ENCODE measurements at regions not wholly inside any gene's neighbourhood (a gene's known extent, or its start where the extent isn't known, plus 50 kb on each side); places are given as distances from the start of the nearest gene placed in this dataset.

- Histone ChIP-seq H3K27ac (ENCODE audit: low read depth, low read length) (no peak overlapping the region), H3K36me3 (ENCODE audit: insufficient read depth, low read length) (no peaks in the 10 kb centered on the region), H3K4me3 (ENCODE audit: low read length in 2 of 2) (no peak overlapping the region), H3K4me1 (ENCODE audit: insufficient read depth, low read length) (no peaks in the 10 kb centered on the region), H3K9me3 (ENCODE audit: control insufficient read depth in 1 of 2, low read length in 2 of 2) (no peaks in the 10 kb centered on the region), H3K27me3 (ENCODE audit: insufficient read depth, low read length) (no peaks in the 10 kb centered on the region)
- DNase-seq = no peak
- POLR2A ChIA-PET (ENCODE audit: partially characterized antibody) = no interaction called here
- Mint-ChIP-seq H3K4me1 (no peaks in the 10 kb centered on the region), H3K27me3 (peaks cover 0 to 1% of the 10 kb centered on the region in 2 donors), H3K36me3 (no peaks in the 10 kb centered on the region), H3K4me3 (no peak overlapping the region), H3K27ac (no peak overlapping the region), H3K9me3 (peaks cover 0 to 5% (median under 1%) of the 10 kb centered on the region in 8 donors)
- intact Hi-C loops (cut with micrococcal nuclease) = no loop called here
- CTCF ChIA-PET (ENCODE audit: partially characterized antibody) = no interaction called here
These were observed 108.4 kb upstream of the NREP start for GRCh38 chr5:111865356-111865755.

- Mint-ChIP-seq H3K27ac (no peak overlapping the region), H3K4me3 (no peak overlapping the region), H3K36me3 (no peaks in the 10 kb centered on the region), H3K4me1 (no peaks in the 10 kb centered on the region), H3K27me3 (peaks cover 0 to 3% of the 10 kb centered on the region in 2 donors), H3K9me3 (peaks cover 0 to 5% (median 2%) of the 10 kb centered on the region in 8 donors)
- Histone ChIP-seq H3K4me3 (ENCODE audit: low read length in 2 of 2) (no peak overlapping the region), H3K27me3 (ENCODE audit: insufficient read depth, low read length) (no peaks in the 10 kb centered on the region), H3K9me3 (ENCODE audit: control insufficient read depth in 1 of 2, low read length in 2 of 2) (no peaks in the 10 kb centered on the region), H3K4me1 (ENCODE audit: insufficient read depth, low read length) (no peaks in the 10 kb centered on the region), H3K36me3 (ENCODE audit: insufficient read depth, low read length) (no peaks in the 10 kb centered on the region), H3K27ac (ENCODE audit: low read depth, low read length) (no peak overlapping the region)
- intact Hi-C loops (cut with micrococcal nuclease) = no loop called here
- DNase-seq = no peak
- ChIA-PET CTCF (ENCODE audit: partially characterized antibody) (no interaction called here), POLR2A (ENCODE audit: partially characterized antibody) (no interaction called here)
These were observed 106.8 kb upstream of the NREP start for GRCh38 chr5:111863801-111864200.

GRCh38 chr5:111859533-111860270 lies 102.7 kb upstream of the NREP start:
- no peaks in the 10 kb centered on the region for H3K4me1 ChIP-seq (ENCODE audit: insufficient read depth, low read length)
- ChIA-PET POLR2A (ENCODE audit: partially characterized antibody) (no interaction called here), CTCF (ENCODE audit: partially characterized antibody) (no interaction called here)
- Mint-ChIP-seq H3K27ac (no peak overlapping the region), H3K4me3 (no peak overlapping the region), H3K9me3 (peaks cover 0 to 5% (median under 1%) of the 10 kb centered on the region in 8 donors), H3K36me3 (no peaks in the 10 kb centered on the region), H3K4me1 (no peaks in the 10 kb centered on the region), H3K27me3 (peaks cover 0 to 5% of the 10 kb centered on the region in 2 donors)
- H3K27me3 ChIP-seq (ENCODE audit: insufficient read depth, low read length) = no peaks in the 10 kb centered on the region
- no peak overlapping the region for H3K27ac ChIP-seq (ENCODE audit: low read depth, low read length)
- no peaks in the 10 kb centered on the region for H3K9me3 ChIP-seq (ENCODE audit: control insufficient read depth in 1 of 2, low read length in 2 of 2)
- no peak overlapping the region for H3K4me3 ChIP-seq (ENCODE audit: low read length in 2 of 2)
- no peak for DNase-seq
- no peaks in the 10 kb centered on the region for H3K36me3 ChIP-seq (ENCODE audit: insufficient read depth, low read length)
- intact Hi-C loops (cut with micrococcal nuclease) = no loop called here

- intact Hi-C loops (cut with micrococcal nuclease) = no loop called here
- no peaks in the 10 kb centered on the region for H3K4me1 ChIP-seq (ENCODE audit: insufficient read depth, low read length)
- H3K27me3 ChIP-seq (ENCODE audit: insufficient read depth, low read length) = no peaks in the 10 kb centered on the region
- no peaks in the 10 kb centered on the region for H3K36me3 ChIP-seq (ENCODE audit: insufficient read depth, low read length)
- Mint-ChIP-seq H3K27ac (no peak overlapping the region), H3K9me3 (peaks cover 0 to 5% (median under 1%) of the 10 kb centered on the region in 8 donors), H3K4me1 (no peaks in the 10 kb centered on the region), H3K36me3 (no peaks in the 10 kb centered on the region), H3K27me3 (peaks cover 0 to 5% of the 10 kb centered on the region in 2 donors), H3K4me3 (no peak overlapping the region)
- no peaks in the 10 kb centered on the region for H3K9me3 ChIP-seq (ENCODE audit: control insufficient read depth in 1 of 2, low read length in 2 of 2)
- H3K4me3 ChIP-seq (ENCODE audit: low read length in 2 of 2) = no peak overlapping the region
- no peak for DNase-seq
- ChIA-PET CTCF (ENCODE audit: partially characterized antibody) (no interaction called here), POLR2A (ENCODE audit: partially characterized antibody) (no interaction called here)
- H3K27ac ChIP-seq (ENCODE audit: low read depth, low read length) = no peak overlapping the region
These were observed 102.0 kb upstream of the NREP start for GRCh38 chr5:111859031-111859430.

- Histone ChIP-seq H3K27me3 (ENCODE audit: insufficient read depth, low read length) (no peaks in the 10 kb centered on the region), H3K9me3 (ENCODE audit: control insufficient read depth in 1 of 2, low read length in 2 of 2) (no peaks in the 10 kb centered on the region), H3K4me1 (ENCODE audit: insufficient read depth, low read length) (no peaks in the 10 kb centered on the region), H3K36me3 (ENCODE audit: insufficient read depth, low read length) (no peaks in the 10 kb centered on the region), H3K4me3 (ENCODE audit: low read length in 2 of 2) (no peak overlapping the region), H3K27ac (ENCODE audit: low read depth, low read length) (no peak overlapping the region)
- no peak for DNase-seq
- ChIA-PET POLR2A (ENCODE audit: partially characterized antibody) (no interaction called here), CTCF (ENCODE audit: partially characterized antibody) (no interaction called here)
- Mint-ChIP-seq H3K36me3 (no peaks in the 10 kb centered on the region), H3K4me3 (no peak overlapping the region), H3K27me3 (peaks cover 0 to 3% of the 10 kb centered on the region in 2 donors), H3K27ac (no peak overlapping the region), H3K4me1 (no peaks in the 10 kb centered on the region), H3K9me3 (peaks cover 0 to 4% (median 0%) of the 10 kb centered on the region in 8 donors)
- intact Hi-C loops (cut with micrococcal nuclease) = no loop called here
These were observed 100.6 kb upstream of the NREP start for GRCh38 chr5:111857623-111858022.

- H3K36me3 Mint-ChIP-seq = no peaks in the 10 kb centered on the region
- H3K27me3 Mint-ChIP-seq = peaks cover 0 to 3% of the 10 kb centered on the region in 2 donors
- DNase-seq = no peak
- ChIA-PET POLR2A (ENCODE audit: partially characterized antibody) (no interaction called here), CTCF (ENCODE audit: partially characterized antibody) (no interaction called here)
- Histone ChIP-seq H3K4me1 (ENCODE audit: insufficient read depth, low read length) (no peaks in the 10 kb centered on the region), H3K27me3 (ENCODE audit: insufficient read depth, low read length) (no peaks in the 10 kb centered on the region), H3K27ac (ENCODE audit: low read depth, low read length) (no peak overlapping the region), H3K4me3 (ENCODE audit: low read length in 2 of 2) (no peak overlapping the region), H3K9me3 (ENCODE audit: control insufficient read depth in 1 of 2, low read length in 2 of 2) (no peaks in the 10 kb centered on the region), H3K36me3 (ENCODE audit: insufficient read depth, low read length) (no peaks in the 10 kb centered on the region)
- no peak overlapping the region for H3K4me3 Mint-ChIP-seq
- intact Hi-C loops (cut with micrococcal nuclease) = no loop called here
- H3K4me1 Mint-ChIP-seq = no peaks in the 10 kb centered on the region
- peaks cover 0 to 4% (median 0%) of the 10 kb centered on the region in 8 donors for H3K9me3 Mint-ChIP-seq
- no peak overlapping the region for H3K27ac Mint-ChIP-seq
These were observed 100.0 kb upstream of the NREP start for GRCh38 chr5:111856876-111857466.

- DNase-seq = no peak
- Mint-ChIP-seq H3K4me3 (no peak overlapping the region), H3K27ac (no peak overlapping the region), H3K4me1 (no peaks in the 10 kb centered on the region), H3K27me3 (peaks cover 2 to 3% of the 10 kb centered on the region in 2 donors), H3K36me3 (no peaks in the 10 kb centered on the region), H3K9me3 (peaks cover 0 to 5% (median 0%) of the 10 kb centered on the region in 8 donors)
- Histone ChIP-seq H3K36me3 (ENCODE audit: insufficient read depth, low read length) (no peaks in the 10 kb centered on the region), H3K27me3 (ENCODE audit: insufficient read depth, low read length) (peaks cover 3% of the 10 kb centered on the region), H3K4me3 (ENCODE audit: low read length in 2 of 2) (no peak overlapping the region), H3K4me1 (ENCODE audit: insufficient read depth, low read length) (no peaks in the 10 kb centered on the region), H3K9me3 (ENCODE audit: control insufficient read depth in 1 of 2, low read length in 2 of 2) (no peaks in the 10 kb centered on the region), H3K27ac (ENCODE audit: low read depth, low read length) (no peak overlapping the region)
- POLR2A ChIA-PET (ENCODE audit: partially characterized antibody) = no interaction called here
- CTCF ChIA-PET (ENCODE audit: partially characterized antibody) = no interaction called here
- intact Hi-C loops (cut with micrococcal nuclease) = no loop called here
These were observed 98.4 kb upstream of the NREP start for GRCh38 chr5:111855356-111855755.

Data from CD4-positive, alpha-beta memory T cell (primary cell).